PFSK-1 (cell line): ENCODE measurements at regions not wholly inside any gene's neighbourhood (a gene's known extent, or its start where the extent isn't known, plus 50 kb on each side); places are given as distances from the start of the nearest gene placed in this dataset.

Experiments
- FOXP2 ChIP-seq: optimal IDR thresholded peaks from 2 replicates; pipeline ENCODE3; 2011; ENCODE audit warnings: borderline replicate concordance, control low read depth, inconsistent platforms; ENCODE audit not compliant: insufficient read depth; ENCODE audit errors: extremely low read length, extremely low read depth
- POLR2AphosphoS5 ChIP-seq: IDR thresholded peaks from 2 replicates; pipeline ENCODE4 v1.6.1; 2012; ENCODE audit warnings: low read depth, mild to moderate bottlenecking, control low read depth, low read length, moderate library complexity
- SIN3A ChIP-seq: IDR thresholded peaks from 2 replicates; pipeline ENCODE4 v1.6.1; 2012; ENCODE audit warnings: mild to moderate bottlenecking, low read length, moderate library complexity, borderline replicate concordance; ENCODE audit not compliant: insufficient read depth

- TF ChIP-seq FOXP2 (no peak), POLR2AphosphoS5 (no peak), SIN3A (no peak)
These were observed 231.9 kb upstream of the GRM3 start for GRCh38 chr7:86411814-86412213.
